DOHH2 (cell line): ENCODE measurements at regions not wholly inside any gene's neighbourhood (a gene's known extent, or its start where the extent isn't known, plus 50 kb on each side); places are given as distances from the start of the nearest gene placed in this dataset.

Experiments
- CTCF ChIP-seq: fragments of 200-600 bp; sonication (generic); IDR thresholded peaks from one replicate; pipeline ENCODE4 v1.5.1; 2014; ENCODE audit warnings: antibody characterized with exemption, mild to moderate bottlenecking, low read depth, low read length; ENCODE audit not compliant: poor library complexity, severe bottlenecking
- EZH2phosphoT487 ChIP-seq: fragments of 200-600 bp; sonication (generic); IDR thresholded peaks from 2 replicates; pipeline ENCODE4 v1.6.1; 2017; ENCODE audit warnings: borderline replicate concordance, mild to moderate bottlenecking, antibody characterized with exemption, low read length, moderate library complexity, mixed read lengths

- TF ChIP-seq CTCF (no peak), EZH2phosphoT487 (no peak)
These were observed 716.4 kb upstream of the MARCKS start for GRCh38 chr6:113140721-113141120.
